ENCODE measurements at regions not wholly inside any gene's neighbourhood (a gene's known extent, or its start where the extent isn't known, plus 50 kb on each side); places are given as distances from the start of the nearest gene placed in this dataset.

GRCh38 chr17:79183043-79183292, 108.3 kb downstream of the ENGASE start:
- Histone ChIP-seq H3K27ac (ENCODE audit: low read depth, low read length) (no peak overlapping the region), H3K36me3 (ENCODE audit: control insufficient read depth in 1 of 2, insufficient read depth in 2 of 2, low read length in 2 of 2) (no peaks in the 10 kb centered on the region), H3K27me3 (ENCODE audit: insufficient read depth, low read length) (peaks cover 52% of the 10 kb centered on the region), H3K4me1 (ENCODE audit: control insufficient read depth in 1 of 2, insufficient read depth in 2 of 2, low read length in 2 of 2) (no peaks in the 10 kb centered on the region), H4K20me1 (ENCODE audit: insufficient read depth) (no peaks in the 10 kb centered on the region), H3K4me2 (ENCODE audit: low read length) (no peak overlapping the region), H3K4me3 (replicated peaks in 1 of 2; ENCODE audit: low read depth in 1 of 2, low read length in 2 of 2) (no peak overlapping the region), H2AFZ (ENCODE audit: low read depth, low read length, poor library complexity, severe bottlenecking) (no peak overlapping the region), H3K9ac (ENCODE audit: low read length) (no peak overlapping the region), H3K79me2 (ENCODE audit: insufficient read depth, low read length) (no peaks in the 10 kb centered on the region), H3K9me2 (ENCODE audit: insufficient read depth) (no peaks in the 10 kb centered on the region), H3K9me3 (ENCODE audit: control insufficient read depth in 1 of 2, insufficient read depth in 1 of 2, low read depth in 1 of 2, low read length in 2 of 2) (no peaks in the 10 kb centered on the region)
- ChIA-PET RAD21 (ENCODE audit: low non-redundant PET in 1 of 2, low total read pairs in 2 of 2, uncharacterized antibody in 2 of 2, unreplicated experiment in 2 of 2) (no interaction called here), CTCF (no interaction called here), POLR2A (no interaction called here)
- ATAC-seq: no peak
- BruUV-seq (replicated peaks): no TSS peak
- DNase-seq (ENCODE audit: low read depth, low spot score): no peak
- intact Hi-C loops (cut with micrococcal nuclease): no loop called here
- TF ChIP-seq YY1 (IDR thresholded peaks at IDR 0.05; ENCODE audit: extremely low read depth, insufficient replicate concordance, low read depth, low read length) (no peak), FOSL1 (IDR thresholded peaks at IDR 0.05; ENCODE audit: low read depth) (no peak), MAX (IDR thresholded peaks at IDR 0.05) (no peak), CTCF (IDR thresholded peaks at IDR 0.05 in 2 of 3, conservative IDR thresholded peaks at IDR 0.05 in 1 of 3; ENCODE audit: borderline replicate concordance in 1 of 3, insufficient read depth in 1 of 3, low read depth in 2 of 3, low read length in 2 of 3) (no peak), JUND (IDR thresholded peaks at IDR 0.05) (no peak), EGR1 (IDR thresholded peaks at IDR 0.05; ENCODE audit: low read depth) (no peak), ELF1 (IDR thresholded peaks at IDR 0.05; ENCODE audit: borderline replicate concordance, low read depth) (no peak), SIN3A (IDR thresholded peaks at IDR 0.05; ENCODE audit: low read depth) (no peak), SRF (IDR thresholded peaks at IDR 0.05; ENCODE audit: low read depth) (no peak)
